H1 (cell line): ENCODE measurements at regions not wholly inside any gene's neighbourhood (a gene's known extent, or its start where the extent isn't known, plus 50 kb on each side); places are given as distances from the start of the nearest gene placed in this dataset.

ENCODE experiments used
- CTCF ChIA-PET: fragments of 300-600 bp; sonication (Branson Sonifier 250); formaldehyde crosslinking; loops from one replicate; lab custom pipeline; 2021; ENCODE audit not compliant: partially characterized antibody; lab: Charles Lee
- POLR2A ChIA-PET: fragments of 300-600 bp; sonication (Branson Sonifier 250); formaldehyde crosslinking; loops from one replicate; lab custom pipeline; 2021; ENCODE audit warnings: inconsistent platforms; ENCODE audit not compliant: partially characterized antibody; lab: Charles Lee
- DNase-seq, 2 experiments: peaks; one replicate each; pipeline versions ENCODE4 v3.0.0 to v3.0.0-alpha.2; 2010 to 2022; ENCODE audit warnings: low spot score in 2 of 2, low read depth in 1 of 2, mixed read lengths in 1 of 2
- FAIRE-seq: peaks from 2 replicates; lab custom pipeline; 2011; peaks lifted over from hg19 to GRCh38; lab: Jason Lieb, UNC
- H2AFZ ChIP-seq: 2 replicates; pipeline ENCODE4 v1.8.1; 2012; ENCODE audit warnings: low read length, inconsistent platforms
- H2AK5ac ChIP-seq: 2 replicates; pipeline ENCODE4 v1.6.1; 2013; ENCODE audit warnings: low read depth, low read length
- H2BK120ac ChIP-seq: replicated peaks from 2 replicates; pipeline ENCODE3; 2013; ENCODE audit warnings: low read depth, low read length, inconsistent platforms
- H2BK12ac ChIP-seq: 2 replicates; pipeline ENCODE4 v1.6.1; 2013; ENCODE audit warnings: low read depth, low read length
- H2BK15ac ChIP-seq: 2 replicates; pipeline ENCODE4 v1.6.1; 2013; ENCODE audit warnings: low read length
- H2BK20ac ChIP-seq: 2 replicates; pipeline ENCODE4 v1.6.1; 2013; ENCODE audit warnings: low read length
- H2BK5ac ChIP-seq: 2 replicates; pipeline ENCODE4 v1.6.1; 2013; ENCODE audit warnings: low read depth, low read length
- H3K14ac ChIP-seq: 2 replicates; pipeline ENCODE4 v1.6.1; 2013; ENCODE audit warnings: inconsistent platforms; ENCODE audit not compliant: insufficient read length
- H3K18ac ChIP-seq: 2 replicates; pipeline ENCODE4 v1.6.1; 2013; ENCODE audit warnings: low read length; ENCODE audit errors: extremely low read depth
- H3K23ac ChIP-seq: 2 replicates; pipeline ENCODE4 v1.6.1; 2013; ENCODE audit warnings: inconsistent platforms; ENCODE audit not compliant: insufficient read length
- H3K23me2 ChIP-seq: 2 replicates; pipeline ENCODE4 v1.6.1; 2013; ENCODE audit warnings: low read depth, low read length
- H3K27ac ChIP-seq: 2 replicates; pipeline ENCODE4 v1.6.1; 2011; ENCODE audit warnings: low read depth, low read length, inconsistent platforms
- H3K27me3 ChIP-seq, 4 experiments: replicated peaks in 1 of 4; 1 replicate in 1 of 4; 2 replicates in 3 of 4; pipeline versions ENCODE4 v1.6.1 to v1.8.1; 2011 to 2013; ENCODE audit warnings: low read length in 3 of 4, mild to moderate bottlenecking in 3 of 4, inconsistent platforms in 2 of 4, mixed read lengths in 2 of 4, moderate library complexity in 1 of 4; ENCODE audit not compliant: control insufficient read depth in 3 of 4, insufficient read depth in 3 of 4; ENCODE audit errors: extremely low read depth in 1 of 4
- H3K36me3 ChIP-seq, 4 experiments: 2 replicates each; pipeline versions ENCODE4 v1.6.1 to v1.8.1; 2011 to 2013; ENCODE audit warnings: mild to moderate bottlenecking in 4 of 4, low read length in 3 of 4, moderate library complexity in 2 of 4, control low read depth in 1 of 4, inconsistent platforms in 1 of 4; ENCODE audit not compliant: insufficient read depth in 4 of 4, control insufficient read depth in 2 of 4
- H3K4ac ChIP-seq: replicated peaks from 2 replicates; pipeline ENCODE3; 2013; ENCODE audit warnings: low read length, low read depth, mixed read lengths, inconsistent platforms; ENCODE audit not compliant: insufficient read length
- H3K4me1 ChIP-seq, 4 experiments: replicated peaks in 1 of 4; 1 replicate in 1 of 4; 2 replicates in 3 of 4; pipeline versions ENCODE4 v1.6.1 to v1.8.1; 2011 to 2013; ENCODE audit warnings: low read length in 3 of 4, inconsistent platforms in 2 of 4, mixed read lengths in 1 of 4; ENCODE audit not compliant: insufficient read depth in 4 of 4, control insufficient read depth in 3 of 4
- H3K4me2 ChIP-seq, 2 experiments: 2 replicates each; pipeline versions ENCODE4 v1.6.1 to v1.8.1; 2011 to 2013; ENCODE audit warnings: low read depth in 2 of 2, low read length in 2 of 2, control low read depth in 1 of 2, inconsistent platforms in 1 of 2, mild to moderate bottlenecking in 1 of 2; ENCODE audit not compliant: insufficient read depth in 1 of 2
- H3K4me3 ChIP-seq, 4 experiments: fragments of 200-600, 300-600 bp in 1 of 4; sonication (generic), shearing (Covaris generic), sonication (Bioruptor Twin) in 1 of 4; 2 replicates each; pipeline versions ENCODE4 v1.5.1 to v1.8.1; 2011 to 2016; ENCODE audit warnings: low read length in 4 of 4, low read depth in 3 of 4, control low read depth in 2 of 4, inconsistent platforms in 2 of 4, mild to moderate bottlenecking in 2 of 4, mixed read lengths in 1 of 4, moderate library complexity in 1 of 4; ENCODE audit not compliant: insufficient read depth in 2 of 4; ENCODE audit errors: extremely low read depth in 1 of 4
- H3K56ac ChIP-seq: replicated peaks from 2 replicates; pipeline ENCODE3; 2013; ENCODE audit warnings: low read depth, mild to moderate bottlenecking, mixed read lengths, low read length, inconsistent platforms; ENCODE audit not compliant: insufficient read length
- H3K79me1 ChIP-seq: 2 replicates; pipeline ENCODE4 v1.6.1; 2013; ENCODE audit warnings: low read depth, low read length, control low read depth
- H3K79me2 ChIP-seq, 2 experiments: 2 replicates each; pipeline versions ENCODE4 v1.6.1 to v1.8.1; 2012 to 2013; ENCODE audit warnings: low read length in 2 of 2, mild to moderate bottlenecking in 2 of 2, inconsistent platforms in 1 of 2; ENCODE audit not compliant: insufficient read depth in 2 of 2, control insufficient read depth in 1 of 2
- H3K9ac ChIP-seq, 4 experiments: replicated peaks in 1 of 4; 1 replicate in 1 of 4; 2 replicates in 3 of 4; pipeline versions ENCODE4 v1.6.1 to v1.8.1; 2011 to 2013; ENCODE audit warnings: low read depth in 3 of 4, low read length in 3 of 4, control low read depth in 2 of 4, mild to moderate bottlenecking in 2 of 4, moderate library complexity in 2 of 4, inconsistent platforms in 1 of 4; ENCODE audit errors: extremely low read depth in 1 of 4
- H3K9me3 ChIP-seq, 2 experiments: 2 replicates each; pipeline versions ENCODE4 v1.6.1 to v1.8.1; 2012 to 2013; ENCODE audit warnings: mild to moderate bottlenecking in 2 of 2, moderate library complexity in 2 of 2, control low read depth in 1 of 2, inconsistent platforms in 1 of 2, low read depth in 1 of 2, low read length in 1 of 2, mixed read lengths in 1 of 2; ENCODE audit not compliant: insufficient read depth in 2 of 2
- H4K20me1 ChIP-seq, 2 experiments: replicated peaks in 1 of 2; 2 replicates each; pipeline versions ENCODE3 to v1.8.1; 2011 to 2013; ENCODE audit warnings: inconsistent platforms in 2 of 2, low read length in 2 of 2, mild to moderate bottlenecking in 1 of 2; ENCODE audit not compliant: insufficient read depth in 2 of 2, control insufficient read depth in 1 of 2
- H4K5ac ChIP-seq: 2 replicates; pipeline ENCODE4 v1.6.1; 2013; ENCODE audit warnings: low read length, low read depth, mixed read lengths, inconsistent platforms; ENCODE audit not compliant: insufficient read length
- H4K8ac ChIP-seq: 2 replicates; pipeline ENCODE4 v1.8.0; 2013; ENCODE audit warnings: mild to moderate bottlenecking, moderate library complexity, low read length, inconsistent platforms; ENCODE audit not compliant: insufficient read depth; ENCODE audit errors: extremely low read depth
- H4K91ac ChIP-seq: replicated peaks from 2 replicates; pipeline ENCODE3; 2013; ENCODE audit warnings: low read length, mixed read lengths, inconsistent platforms; ENCODE audit not compliant: insufficient read length
- BACH1 ChIP-seq: IDR thresholded peaks from 2 replicates; pipeline ENCODE4 v1.6.1; 2012; ENCODE audit warnings: low read length, improper control_type of control experiment
- CHD1 ChIP-seq: IDR thresholded peaks from 2 replicates; pipeline ENCODE4 v1.6.1; 2012; ENCODE audit warnings: low read depth, low read length, improper control_type of control experiment
- CREB1 ChIP-seq: IDR thresholded peaks from 2 replicates; pipeline ENCODE4 v1.6.1; 2012; ENCODE audit warnings: inconsistent platforms
- EZH2 ChIP-seq: fragments of 200-600 bp; sonication (generic); IDR thresholded peaks from 2 replicates; pipeline ENCODE4 v1.7.1; 2012; ENCODE audit warnings: low read depth, mild to moderate bottlenecking, moderate library complexity, low read length, inconsistent platforms; ENCODE audit not compliant: severe bottlenecking
- FOSL1 ChIP-seq: IDR thresholded peaks from 2 replicates; pipeline ENCODE4 v1.6.1; 2011; ENCODE audit warnings: mild to moderate bottlenecking, low read depth, low read length, moderate library complexity; ENCODE audit not compliant: insufficient read depth
- HDAC6 ChIP-seq: IDR thresholded peaks from one replicate; pipeline ENCODE4 v1.7.1; 2012; ENCODE audit warnings: low read depth, mild to moderate bottlenecking, inconsistent platforms, low read length, moderate library complexity
- MAX ChIP-seq: IDR thresholded peaks from 2 replicates; pipeline ENCODE4 v1.6.1; 2012; ENCODE audit warnings: inconsistent platforms
- NANOG ChIP-seq: IDR thresholded peaks from 2 replicates; pipeline ENCODE4 v1.6.1; 2011; ENCODE audit warnings: low read length, low read depth, mild to moderate bottlenecking, inconsistent platforms; ENCODE audit not compliant: insufficient read depth, poor library complexity, severe bottlenecking
- SRF ChIP-seq: IDR thresholded peaks from 2 replicates; pipeline ENCODE4 v1.6.1; 2011; ENCODE audit warnings: mild to moderate bottlenecking, low read depth, low read length, moderate library complexity
- TEAD4 ChIP-seq: IDR thresholded peaks from 2 replicates; pipeline ENCODE4 v1.6.1; 2012; ENCODE audit warnings: low read depth, low read length, inconsistent platforms, mixed read lengths
- YY1 ChIP-seq: IDR thresholded peaks from 2 replicates; pipeline ENCODE4 v1.6.1; 2011; ENCODE audit warnings: low read depth, mild to moderate bottlenecking, low read length
- ZNF274 ChIP-seq: IDR thresholded peaks from 2 replicates; pipeline ENCODE4 v1.7.0; 2012; ENCODE audit warnings: low read length, borderline replicate concordance; ENCODE audit errors: extremely low read depth
- TF ChIP-seq, protein P1 (sequence below): IDR thresholded peaks from 2 replicates; pipeline ENCODE4 v1.6.1; 2011; ENCODE audit warnings: low read depth, mild to moderate bottlenecking, low read length; ENCODE audit not compliant: insufficient read depth
- TF ChIP-seq, protein P2 (sequence below): IDR thresholded peaks from 2 replicates; pipeline ENCODE4 v1.6.1; 2011; ENCODE audit warnings: low read length, improper control_type of control experiment

GRCh38 chr4:17138847-17139246, 240.4 kb upstream of the LDB2 start:
- Histone ChIP-seq H3K36me3 (no peaks in the 10 kb centered on the region), H3K4me3 (no peak overlapping the region), H2AK5ac (no peak overlapping the region), H2BK20ac (no peak overlapping the region), H3K79me1 (no peaks in the 10 kb centered on the region), H4K20me1 (no peaks in the 10 kb centered on the region), H2BK120ac (no peak overlapping the region), H3K27me3 (no peaks in the 10 kb centered on the region), H2BK5ac (no peak overlapping the region), H3K27ac (no peak overlapping the region), H2BK12ac (no peak overlapping the region), H3K56ac (no peak overlapping the region), H4K5ac (no peak overlapping the region), H3K23me2 (no peaks in the 10 kb centered on the region; the same call in 1 of the 2 replicates), H2BK15ac (no peak overlapping the region), H3K9me3 (peaks cover 0 to 11% of the 10 kb centered on the region in 2 experiments; a peak in 1 of 4 replicates)
- CTCF ChIA-PET, result no interaction called here
- no peak for DNase-seq
- POLR2A ChIA-PET, result no interaction called here
- TF ChIP-seq NANOG (no peak), CREB1 (no peak), ZNF274 (no peak), BACH1 (no peak), CHD1 (no peak), TEAD4 (no peak), YY1 (no peak), MAX (no peak), FOSL1 (no peak), EZH2 (no peak), HDAC6 (no peak), SRF (no peak)
- TF ChIP-seq, protein P1, sequence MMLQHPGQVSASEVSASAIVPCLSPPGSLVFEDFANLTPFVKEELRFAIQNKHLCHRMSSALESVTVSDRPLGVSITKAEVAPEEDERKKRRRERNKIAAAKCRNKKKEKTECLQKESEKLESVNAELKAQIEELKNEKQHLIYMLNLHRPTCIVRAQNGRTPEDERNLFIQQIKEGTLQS, result no peak
- TF ChIP-seq, protein P2, sequence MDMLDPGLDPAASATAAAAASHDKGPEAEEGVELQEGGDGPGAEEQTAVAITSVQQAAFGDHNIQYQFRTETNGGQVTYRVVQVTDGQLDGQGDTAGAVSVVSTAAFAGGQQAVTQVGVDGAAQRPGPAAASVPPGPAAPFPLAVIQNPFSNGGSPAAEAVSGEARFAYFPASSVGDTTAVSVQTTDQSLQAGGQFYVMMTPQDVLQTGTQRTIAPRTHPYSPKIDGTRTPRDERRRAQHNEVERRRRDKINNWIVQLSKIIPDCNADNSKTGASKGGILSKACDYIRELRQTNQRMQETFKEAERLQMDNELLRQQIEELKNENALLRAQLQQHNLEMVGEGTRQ, result no peak
- TF ChIP-seq, all 59 proteins: peak for 0
- H3K14ac ChIP-seq, result no peak overlapping the region
- no peak overlapping the region for H3K9ac ChIP-seq
- FAIRE-seq, result no peak
- no peak overlapping the region for H3K4ac ChIP-seq
- no peak overlapping the region for H4K8ac ChIP-seq
- no peak overlapping the region for H2AFZ ChIP-seq
- H3K4me2 ChIP-seq, result no peak overlapping the region
- no peaks in the 10 kb centered on the region; a peak in 1 of 7 replicates for H3K4me1 ChIP-seq
- H3K79me2 ChIP-seq, result no peaks in the 10 kb centered on the region
- H3K18ac ChIP-seq, result no peak overlapping the region
- no peak overlapping the region for H4K91ac ChIP-seq
- H3K23ac ChIP-seq, result no peak overlapping the region
